SU-DHL-6 (cell line): ENCODE measurements at regions not wholly inside any gene's neighbourhood (a gene's known extent, or its start where the extent isn't known, plus 50 kb on each side); places are given as distances from the start of the nearest gene placed in this dataset.

Experiments used
- H2AFZ ChIP-seq: fragments of 200-600 bp; sonication (generic); 2 replicates; pipeline ENCODE4 v1.6.1; 2014; ENCODE audit warnings: low read depth, mild to moderate bottlenecking, moderate library complexity, mixed read lengths, antibody characterized with exemption, low read length; ENCODE audit not compliant: severe bottlenecking
- H3F3A ChIP-seq: fragments of 200-600 bp; shearing (Covaris generic); 2 replicates; pipeline ENCODE4 v1.6.0; 2016; ENCODE audit warnings: antibody characterized with exemption, mild to moderate bottlenecking; ENCODE audit not compliant: insufficient read depth
- H3K27ac ChIP-seq: fragments of 200-600 bp; sonication (generic); 2 replicates; pipeline ENCODE4 v1.5.1; 2016; ENCODE audit warnings: low read depth, mild to moderate bottlenecking, low read length, moderate library complexity, mixed read lengths
- H3K27me3 ChIP-seq: fragments of 200-600 bp; sonication (generic), shearing (Covaris generic); 2 replicates; pipeline ENCODE4 v1.6.0; 2014; ENCODE audit warnings: mild to moderate bottlenecking, low read length
- H3K36me3 ChIP-seq: fragments of 200-600 bp; sonication (generic); 2 replicates; pipeline ENCODE4 v1.6.1; 2014; ENCODE audit warnings: mild to moderate bottlenecking, low read length, mixed read lengths
- H3K4me2 ChIP-seq: fragments of 300-600, 200-600 bp; shearing (Covaris generic), sonication (generic); 2 replicates; pipeline ENCODE4 v1.6.0; 2014; ENCODE audit warnings: low read length, low read depth, mild to moderate bottlenecking; ENCODE audit not compliant: poor library complexity, severe bottlenecking
- H3K4me3 ChIP-seq: fragments of 200-600 bp; sonication (generic); 2 replicates; pipeline ENCODE4 v1.5.1; 2014; ENCODE audit warnings: antibody characterized with exemption, low read length, mild to moderate bottlenecking, mixed read lengths; ENCODE audit not compliant: insufficient read depth, poor library complexity, severe bottlenecking
- H3K79me2 ChIP-seq: fragments of 200-600 bp; sonication (generic); 2 replicates; pipeline ENCODE4 v1.6.1; 2014; ENCODE audit warnings: mild to moderate bottlenecking, low read length, moderate library complexity; ENCODE audit not compliant: insufficient read depth
- H3K9ac ChIP-seq: fragments of 200-600 bp; sonication (generic); 2 replicates; pipeline ENCODE4 v1.7.0; 2014; ENCODE audit warnings: mild to moderate bottlenecking, low read length
- H3K9me2 ChIP-seq: fragments of 200-600 bp; sonication (generic); replicated peaks from 2 replicates; pipeline ENCODE4 v1.6.1; 2014; ENCODE audit warnings: low read length; ENCODE audit not compliant: insufficient read depth
- H3K9me3 ChIP-seq: fragments of 200-600 bp; sonication (generic); 2 replicates; pipeline ENCODE4 v1.6.1; 2014; ENCODE audit warnings: low read length, mixed read lengths; ENCODE audit not compliant: insufficient read depth
- H4K20me1 ChIP-seq: fragments of 200-600 bp; sonication (generic); 2 replicates; pipeline ENCODE4 v1.6.1; 2014; ENCODE audit warnings: low read depth, mild to moderate bottlenecking, antibody characterized with exemption, low read length, moderate library complexity, mixed read lengths
- EZH2phosphoT487 ChIP-seq: fragments of 200-600 bp; sonication (generic), shearing (Covaris generic); conservative IDR thresholded peaks from 2 replicates; pipeline ENCODE4 v1.6.1; 2018; ENCODE audit warnings: mild to moderate bottlenecking, antibody characterized with exemption, low read length, moderate library complexity, mixed read lengths
- TF ChIP-seq, protein P1 (sequence below): fragments of 200-600 bp; sonication (generic); IDR thresholded peaks from one replicate; pipeline ENCODE4 v1.5.1; 2017; ENCODE audit warnings: antibody characterized with exemption, mild to moderate bottlenecking, low read length, moderate library complexity; ENCODE audit not compliant: insufficient read depth, poor library complexity, severe bottlenecking

DNA sequence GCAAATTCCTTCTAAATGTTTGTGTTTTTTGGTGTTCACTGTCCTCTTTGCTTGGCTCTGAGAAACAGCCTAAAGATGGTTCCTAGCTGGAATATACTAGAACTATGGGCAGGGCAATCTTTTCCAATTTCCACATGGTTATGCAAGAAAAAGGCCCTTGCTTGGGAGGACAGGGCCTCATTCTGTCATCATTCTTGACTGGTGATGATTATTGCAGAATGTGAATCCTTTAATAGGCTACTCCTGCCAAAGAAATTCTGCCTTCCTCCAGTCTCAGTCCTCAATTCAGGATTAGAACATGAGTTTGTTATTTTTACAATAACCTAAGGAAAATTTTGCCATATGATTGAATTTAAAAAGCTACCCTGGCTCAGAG lies 218.7 kb downstream of the HNMT start:
- Histone ChIP-seq H3K27me3 (no peaks in the 10 kb centered on the region), H2AFZ (no peak overlapping the region), H3K4me2 (no peak overlapping the region), H3K9me3 (no peaks in the 10 kb centered on the region), H3K27ac (no peak overlapping the region), H3K36me3 (no peaks in the 10 kb centered on the region), H3K9ac (no peak overlapping the region), H3K4me3 (no peak overlapping the region), H3K79me2 (no peaks in the 10 kb centered on the region), H3K9me2 (no peaks in the 10 kb centered on the region), H3F3A (no peaks in the 10 kb centered on the region), H4K20me1 (no peaks in the 10 kb centered on the region)
- no peak for TF ChIP-seq EZH2phosphoT487
- TF ChIP-seq, protein P1, sequence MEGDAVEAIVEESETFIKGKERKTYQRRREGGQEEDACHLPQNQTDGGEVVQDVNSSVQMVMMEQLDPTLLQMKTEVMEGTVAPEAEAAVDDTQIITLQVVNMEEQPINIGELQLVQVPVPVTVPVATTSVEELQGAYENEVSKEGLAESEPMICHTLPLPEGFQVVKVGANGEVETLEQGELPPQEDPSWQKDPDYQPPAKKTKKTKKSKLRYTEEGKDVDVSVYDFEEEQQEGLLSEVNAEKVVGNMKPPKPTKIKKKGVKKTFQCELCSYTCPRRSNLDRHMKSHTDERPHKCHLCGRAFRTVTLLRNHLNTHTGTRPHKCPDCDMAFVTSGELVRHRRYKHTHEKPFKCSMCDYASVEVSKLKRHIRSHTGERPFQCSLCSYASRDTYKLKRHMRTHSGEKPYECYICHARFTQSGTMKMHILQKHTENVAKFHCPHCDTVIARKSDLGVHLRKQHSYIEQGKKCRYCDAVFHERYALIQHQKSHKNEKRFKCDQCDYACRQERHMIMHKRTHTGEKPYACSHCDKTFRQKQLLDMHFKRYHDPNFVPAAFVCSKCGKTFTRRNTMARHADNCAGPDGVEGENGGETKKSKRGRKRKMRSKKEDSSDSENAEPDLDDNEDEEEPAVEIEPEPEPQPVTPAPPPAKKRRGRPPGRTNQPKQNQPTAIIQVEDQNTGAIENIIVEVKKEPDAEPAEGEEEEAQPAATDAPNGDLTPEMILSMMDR, result no peak

DNA sequence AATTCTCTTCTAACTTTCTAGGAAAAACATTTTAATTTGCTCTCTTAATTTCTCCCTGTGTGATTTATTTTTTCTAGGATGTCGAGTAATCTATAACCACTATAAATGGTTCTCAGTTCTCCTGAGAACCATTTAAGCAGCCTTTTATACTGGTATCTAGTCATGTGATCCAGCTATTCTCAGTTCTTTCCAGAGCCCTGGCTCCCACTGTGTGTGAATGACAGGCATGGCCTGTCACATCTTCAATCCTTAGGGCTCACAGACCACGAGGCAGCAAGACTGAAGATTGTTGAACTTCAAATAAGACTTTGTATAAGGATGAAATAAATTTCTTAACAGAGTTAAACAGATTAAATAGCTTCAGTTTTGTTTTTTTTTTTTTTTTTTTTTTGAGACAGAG lies 219.4 kb downstream of the HNMT start:
- Histone ChIP-seq H3K79me2 (no peaks in the 10 kb centered on the region), H3K27me3 (no peaks in the 10 kb centered on the region), H3K4me2 (no peak overlapping the region), H3K27ac (no peak overlapping the region), H3K9me3 (no peaks in the 10 kb centered on the region), H4K20me1 (no peaks in the 10 kb centered on the region), H3F3A (no peaks in the 10 kb centered on the region), H3K9ac (no peak overlapping the region), H3K36me3 (no peaks in the 10 kb centered on the region), H2AFZ (no peak overlapping the region), H3K9me2 (no peaks in the 10 kb centered on the region), H3K4me3 (no peak overlapping the region)
- TF ChIP-seq EZH2phosphoT487, result no peak
- TF ChIP-seq, protein P1, result no peak

DNA sequence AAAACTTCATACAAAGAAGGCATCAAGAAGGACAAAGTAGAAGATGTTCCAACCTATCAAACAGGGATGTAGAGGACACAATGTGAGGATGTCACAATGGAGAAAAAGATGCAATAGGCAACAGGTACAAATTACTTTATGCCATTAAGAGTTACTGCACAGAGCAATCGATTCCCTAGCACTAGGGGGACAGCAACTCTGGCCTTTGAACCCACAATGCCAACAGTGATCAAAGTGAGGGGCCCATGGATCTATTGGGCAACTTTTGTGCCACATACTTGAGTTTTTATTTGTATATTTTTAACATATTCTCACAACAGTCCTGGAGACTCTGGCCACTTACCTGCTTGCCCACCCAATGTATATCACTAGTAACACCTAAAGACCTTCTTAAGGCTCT lies 220.2 kb downstream of the HNMT start:
- H3K27me3 ChIP-seq, result no peaks in the 10 kb centered on the region
- no peak overlapping the region for H3K9ac ChIP-seq
- no peaks in the 10 kb centered on the region for H3K9me3 ChIP-seq
- no peak overlapping the region for H3K27ac ChIP-seq
- no peaks in the 10 kb centered on the region for H4K20me1 ChIP-seq
- no peak overlapping the region for H2AFZ ChIP-seq
- no peak for TF ChIP-seq EZH2phosphoT487
- TF ChIP-seq, protein P1, result no peak
- H3K4me3 ChIP-seq, result no peak overlapping the region
- H3F3A ChIP-seq, result no peaks in the 10 kb centered on the region
- no peaks in the 10 kb centered on the region for H3K9me2 ChIP-seq
- no peak overlapping the region for H3K4me2 ChIP-seq
- no peaks in the 10 kb centered on the region for H3K36me3 ChIP-seq
- no peaks in the 10 kb centered on the region for H3K79me2 ChIP-seq

DNA sequence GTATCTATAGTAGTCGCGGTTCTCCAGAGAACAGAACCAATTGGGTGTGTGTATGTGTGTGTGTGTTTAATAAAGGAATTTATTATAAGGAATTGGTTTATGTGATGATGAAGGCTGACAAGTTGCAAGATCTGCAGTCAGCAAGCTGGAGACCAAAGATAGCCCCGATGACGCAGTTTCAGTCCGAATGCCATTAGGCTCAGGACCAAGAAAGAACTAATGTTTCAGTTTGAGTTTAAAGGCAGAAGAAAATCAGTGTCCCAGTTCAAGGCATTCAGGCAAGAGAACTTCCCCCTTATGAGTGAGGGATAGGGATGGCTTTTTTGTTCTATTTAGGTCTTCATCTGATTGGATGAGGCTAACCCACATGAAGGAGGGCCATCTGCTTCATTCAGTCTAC lies 221.6 kb downstream of the HNMT start:
- Histone ChIP-seq H3K36me3 (no peaks in the 10 kb centered on the region), H3K9me2 (no peaks in the 10 kb centered on the region), H2AFZ (no peak overlapping the region), H3K9me3 (no peaks in the 10 kb centered on the region), H4K20me1 (no peaks in the 10 kb centered on the region), H3K79me2 (no peaks in the 10 kb centered on the region), H3K9ac (no peak overlapping the region), H3K27ac (no peak overlapping the region), H3F3A (no peaks in the 10 kb centered on the region), H3K27me3 (no peaks in the 10 kb centered on the region), H3K4me3 (no peak overlapping the region), H3K4me2 (no peak overlapping the region)
- TF ChIP-seq, protein P1, result no peak
- no peak for TF ChIP-seq EZH2phosphoT487
